Spinal cord (tissue), 9 donors: ENCODE measurements at regions not wholly inside any gene's neighbourhood (a gene's known extent, or its start where the extent isn't known, plus 50 kb on each side); places are given as distances from the start of the nearest gene placed in this dataset.

Source experiments
- DNase-seq, 6 donors: peaks; one replicate each; pipeline versions ENCODE4 v3.0.0 to v3.0.0-alpha.2; 2013 to 2015; ENCODE audit warnings: low spot score in 6 of 6, low read depth in 4 of 6
- H3K27ac ChIP-seq: one replicate; pipeline ENCODE4 v1.5.1; 2013; ENCODE audit warnings: low read depth, low read length, control low read depth
- H3K27me3 ChIP-seq: one replicate; pipeline ENCODE4 v1.6.1; 2013; ENCODE audit warnings: low read length; ENCODE audit not compliant: control insufficient read depth, insufficient read depth
- H3K36me3 ChIP-seq: one replicate; pipeline ENCODE4 v1.6.1; 2013; ENCODE audit warnings: low read length; ENCODE audit not compliant: control insufficient read depth, insufficient read depth
- H3K4me1 ChIP-seq: one replicate; pipeline ENCODE4 v1.6.1; 2013; ENCODE audit warnings: low read length; ENCODE audit not compliant: control insufficient read depth, insufficient read depth
- H3K4me3 ChIP-seq: one replicate; pipeline ENCODE4 v1.5.1; 2013; ENCODE audit warnings: low read depth, low read length, control low read depth
- H3K9me3 ChIP-seq: one replicate; pipeline ENCODE4 v1.6.1; 2013; ENCODE audit warnings: low read length; ENCODE audit not compliant: control insufficient read depth, insufficient read depth
- WGBS: methylation state at CpG from one replicate; pipeline ENCODE4 v1.1.5; 2013; ENCODE audit warnings: missing lambda C conversion rate; ENCODE audit not compliant: insufficient coverage; 5-methylcytosine and 5-hydroxymethylcytosine counted together
- donor health status: healthy.

- Histone ChIP-seq H3K27me3 (no peaks in the 10 kb centered on the region), H3K36me3 (no peaks in the 10 kb centered on the region), H3K9me3 (no peaks in the 10 kb centered on the region), H3K4me3 (no peak overlapping the region), H3K4me1 (peaks cover 51% of the 10 kb centered on the region), H3K27ac (peak overlapping the region; percentile 50)
- WGBS = 30% methylated on average over 26 of the region's 28 CpGs
- peak in 2 of 6 donors; percentile 76 to 81 for DNase-seq
These were observed 59.2 kb downstream of the C9orf50 start for GRCh38 chr9:129561594-129562281.

- Histone ChIP-seq H3K27me3 (no peaks in the 10 kb centered on the region), H3K4me3 (no peak overlapping the region), H3K36me3 (no peaks in the 10 kb centered on the region), H3K27ac (peak overlapping the region; percentile 50), H3K9me3 (no peaks in the 10 kb centered on the region), H3K4me1 (peaks cover 53% of the 10 kb centered on the region)
- 92% methylated on average over 13 of the region's 13 CpGs for whole genome bisulfite sequencing
- no peak for DNase-seq
These were observed 60.0 kb downstream of the C9orf50 start for GRCh38 chr9:129560881-129561306.

GRCh38 chr9:129559506-129559881 is 61.4 kb downstream of the C9orf50 start:
- Histone ChIP-seq H3K27ac (peak overlapping the region; percentile 48), H3K4me1 (peaks cover 65% of the 10 kb centered on the region)
- WGBS = 90% methylated on average over 2 of the region's 4 CpGs

GRCh38 chr9:129558551-129559505 is 62.1 kb downstream of the C9orf50 start:
- Histone ChIP-seq H3K36me3 (no peaks in the 10 kb centered on the region), H3K27me3 (no peaks in the 10 kb centered on the region), H3K27ac (peak overlapping the region; percentile 90), H3K4me3 (no peak overlapping the region), H3K9me3 (no peaks in the 10 kb centered on the region), H3K4me1 (peaks cover 65% of the 10 kb centered on the region)
- DNase-seq = peak in 2 of 6 donors; percentile 39 to 45
- WGBS = 44% methylated on average over 15 of the region's 21 CpGs

More at GRCh38 chr9:129559506-129559881, 61.4 kb downstream of the C9orf50 start:
- Histone ChIP-seq H3K36me3 (no peaks in the 10 kb centered on the region), H3K27me3 (no peaks in the 10 kb centered on the region), H3K9me3 (no peaks in the 10 kb centered on the region), H3K4me3 (no peak overlapping the region)
- no peak for DNase-seq

- no peaks in the 10 kb centered on the region for H3K36me3 ChIP-seq
- H3K27me3 ChIP-seq = no peaks in the 10 kb centered on the region
- H3K27ac ChIP-seq = peak overlapping the region; percentile 90
- peaks cover 65% of the 10 kb centered on the region for H3K4me1 ChIP-seq
- no peak for DNase-seq
- H3K9me3 ChIP-seq = no peaks in the 10 kb centered on the region
- 50% methylated on average over 14 of the region's 16 CpGs for WGBS
- H3K4me3 ChIP-seq = no peak overlapping the region
These were observed 62.8 kb downstream of the C9orf50 start for GRCh38 chr9:129558063-129558550.

GRCh38 chr9:129557192-129558036 is 63.5 kb downstream of the C9orf50 start:
- Histone ChIP-seq H3K4me3 (no peak overlapping the region), H3K27ac (peak overlapping the region; percentile 90), H3K36me3 (no peaks in the 10 kb centered on the region), H3K4me1 (peaks cover 64% of the 10 kb centered on the region), H3K27me3 (no peaks in the 10 kb centered on the region), H3K9me3 (no peaks in the 10 kb centered on the region)
- peak in 1 of 6 donors; percentile 75 for DNase-seq
- 60% methylated on average over 13 of the region's 24 CpGs for WGBS

- no peak overlapping the region for H3K4me3 ChIP-seq
- H3K36me3 ChIP-seq = no peaks in the 10 kb centered on the region
- peak overlapping the region; percentile 90 for H3K27ac ChIP-seq
- 77% methylated on average over 8 of the region's 12 CpGs for WGBS
- no peaks in the 10 kb centered on the region for H3K27me3 ChIP-seq
- H3K4me1 ChIP-seq = peaks cover 61% of the 10 kb centered on the region
- DNase-seq = no peak
- H3K9me3 ChIP-seq = no peaks in the 10 kb centered on the region
These were observed 64.3 kb downstream of the C9orf50 start for GRCh38 chr9:129556491-129557191.

- no peaks in the 10 kb centered on the region for H3K36me3 ChIP-seq
- peak overlapping the region; percentile 22 for H3K27ac ChIP-seq
- H3K4me3 ChIP-seq = no peak overlapping the region
- WGBS = 57% methylated on average over 9 of the region's 14 CpGs
- H3K27me3 ChIP-seq = no peaks in the 10 kb centered on the region
- peaks cover 59% of the 10 kb centered on the region for H3K4me1 ChIP-seq
- DNase-seq = no peak
- H3K9me3 ChIP-seq = no peaks in the 10 kb centered on the region
These were observed 65.2 kb downstream of the C9orf50 start for GRCh38 chr9:129555512-129556215.
